Spinal cord (tissue), 9 donors: ENCODE measurements at regions not wholly inside any gene's neighbourhood (a gene's known extent, or its start where the extent isn't known, plus 50 kb on each side); places are given as distances from the start of the nearest gene placed in this dataset.

ENCODE experiments used
- DNase-seq, 6 donors: peaks; one replicate each; pipeline versions ENCODE4 v3.0.0 to v3.0.0-alpha.2; 2013 to 2015; ENCODE audit warnings: low spot score in 6 of 6, low read depth in 4 of 6
- H3K27ac ChIP-seq: one replicate; pipeline ENCODE4 v1.5.1; 2013; ENCODE audit warnings: low read depth, low read length, control low read depth
- H3K27me3 ChIP-seq: one replicate; pipeline ENCODE4 v1.6.1; 2013; ENCODE audit warnings: low read length; ENCODE audit not compliant: control insufficient read depth, insufficient read depth
- H3K36me3 ChIP-seq: one replicate; pipeline ENCODE4 v1.6.1; 2013; ENCODE audit warnings: low read length; ENCODE audit not compliant: control insufficient read depth, insufficient read depth
- H3K4me1 ChIP-seq: one replicate; pipeline ENCODE4 v1.6.1; 2013; ENCODE audit warnings: low read length; ENCODE audit not compliant: control insufficient read depth, insufficient read depth
- H3K4me3 ChIP-seq: one replicate; pipeline ENCODE4 v1.5.1; 2013; ENCODE audit warnings: low read depth, low read length, control low read depth
- H3K9me3 ChIP-seq: one replicate; pipeline ENCODE4 v1.6.1; 2013; ENCODE audit warnings: low read length; ENCODE audit not compliant: control insufficient read depth, insufficient read depth
- WGBS: methylation state at CpG from one replicate; pipeline ENCODE4 v1.1.5; 2013; ENCODE audit warnings: missing lambda C conversion rate; ENCODE audit not compliant: insufficient coverage; 5-methylcytosine and 5-hydroxymethylcytosine counted together
- donor health status: healthy.

- H3K9me3 ChIP-seq: no peaks in the 10 kb centered on the region
- H3K27me3 ChIP-seq: no peaks in the 10 kb centered on the region
Observed at GRCh38 chr5:152551061-152551460, 146.0 kb upstream of the NMUR2 start.

GRCh38 chr5:152556784-152557183 is 151.7 kb upstream of the NMUR2 start:
- no peak overlapping the region for H3K27ac ChIP-seq
- no peak overlapping the region for H3K4me3 ChIP-seq
- no peaks in the 10 kb centered on the region for H3K36me3 ChIP-seq
- peak in 2 of 6 donors; percentile 85 to 86 for DNase-seq
- peaks cover 3% of the 10 kb centered on the region for H3K4me1 ChIP-seq
- H3K27me3 ChIP-seq: no peaks in the 10 kb centered on the region
- no peaks in the 10 kb centered on the region for H3K9me3 ChIP-seq
- 17% methylated on average over 3 of the region's 4 CpGs for WGBS

More at GRCh38 chr5:152551061-152551460, 146.0 kb upstream of the NMUR2 start:
- DNase-seq: no peak
- H3K4me3 ChIP-seq: no peak overlapping the region
- H3K27ac ChIP-seq: no peak overlapping the region
- H3K36me3 ChIP-seq: no peaks in the 10 kb centered on the region
- H3K4me1 ChIP-seq: no peaks in the 10 kb centered on the region

DNA sequence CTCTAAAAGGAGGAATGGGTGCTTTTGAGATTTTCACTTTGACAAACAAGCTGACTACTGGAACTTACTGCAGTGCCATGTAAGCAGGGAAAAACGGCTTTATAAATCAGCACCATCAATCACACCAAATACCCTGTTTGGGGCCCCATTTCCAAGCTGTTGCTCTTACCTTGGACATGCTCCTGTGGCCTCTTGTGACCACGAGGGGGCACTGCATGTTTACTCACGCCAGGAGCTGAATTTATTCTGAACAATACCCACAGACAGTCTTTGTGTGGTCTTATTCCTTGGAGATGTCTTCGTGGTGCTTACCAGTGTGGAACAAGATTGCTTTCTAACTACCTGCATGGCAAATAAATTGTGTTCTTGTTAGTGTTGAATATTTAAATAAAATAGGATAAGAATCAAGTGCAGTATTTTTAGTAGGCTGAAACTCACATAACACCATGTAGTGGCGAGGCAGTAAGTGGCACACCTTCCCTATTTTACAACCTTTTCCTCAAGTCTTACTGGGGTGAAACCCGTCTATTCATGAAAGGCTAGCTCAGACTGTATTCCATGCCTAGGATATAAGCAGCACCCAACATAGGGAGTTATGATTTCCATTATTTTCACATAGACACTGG is 155.5 kb upstream of the NMUR2 start:
- Histone ChIP-seq H3K27me3 (no peaks in the 10 kb centered on the region), H3K27ac (no peak overlapping the region), H3K4me1 (peaks cover 3% of the 10 kb centered on the region), H3K36me3 (no peaks in the 10 kb centered on the region), H3K9me3 (no peaks in the 10 kb centered on the region), H3K4me3 (no peak overlapping the region)
- 0% methylated on average over 2 of the region's 6 CpGs for WGBS
- DNase-seq: peak; percentile 46 to 96 (median 67)

GRCh38 chr5:152568016-152568415 is 162.9 kb upstream of the NMUR2 start:
- no peaks in the 10 kb centered on the region for H3K27me3 ChIP-seq
- H3K9me3 ChIP-seq: no peaks in the 10 kb centered on the region
- 27% methylated on average over 1 of the region's 2 CpGs for WGBS
- H3K4me1 ChIP-seq: no peaks in the 10 kb centered on the region
- peak in 2 of 6 donors; percentile 71 to 80 for DNase-seq
- no peak overlapping the region for H3K27ac ChIP-seq
- H3K36me3 ChIP-seq: no peaks in the 10 kb centered on the region
- no peak overlapping the region for H3K4me3 ChIP-seq

- Histone ChIP-seq H3K4me1 (no peaks in the 10 kb centered on the region), H3K4me3 (no peak overlapping the region), H3K27ac (no peak overlapping the region), H3K9me3 (no peaks in the 10 kb centered on the region), H3K36me3 (no peaks in the 10 kb centered on the region), H3K27me3 (no peaks in the 10 kb centered on the region)
- no peak for DNase-seq
- 82% methylated on average over 3 of the region's 3 CpGs for WGBS
Observed at GRCh38 chr5:152572812-152573211, 167.7 kb upstream of the NMUR2 start.

GRCh38 chr5:152584103-152584502 is 179.0 kb upstream of the NMUR2 start:
- Histone ChIP-seq H3K36me3 (no peaks in the 10 kb centered on the region), H3K27ac (no peak overlapping the region), H3K9me3 (peaks cover 4% of the 10 kb centered on the region), H3K4me3 (no peak overlapping the region), H3K27me3 (no peaks in the 10 kb centered on the region), H3K4me1 (peaks cover 10% of the 10 kb centered on the region)
- peak in 2 of 6 donors; percentile 47 to 76 for DNase-seq
- 48% methylated on average over 3 of the region's 3 CpGs for WGBS

DNA sequence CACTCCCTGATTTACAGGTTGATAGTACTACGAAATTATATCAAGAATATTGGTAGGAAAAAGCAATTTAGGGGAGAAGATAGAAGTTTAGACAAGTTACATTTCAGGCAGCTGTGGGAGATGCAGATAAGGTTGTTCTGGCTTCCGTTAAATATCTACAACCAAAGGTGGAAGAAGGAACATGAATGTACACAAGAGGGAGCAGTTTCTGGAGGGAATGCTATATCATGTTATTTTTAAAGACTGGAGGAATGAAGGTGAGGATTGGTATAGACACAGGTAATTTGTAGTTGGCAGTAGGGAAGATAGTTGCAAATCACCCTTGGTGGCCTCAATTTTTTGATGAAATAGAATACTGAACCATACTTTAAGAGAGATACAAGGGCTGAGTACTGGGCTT is 187.3 kb upstream of the NMUR2 start:
- H3K27ac ChIP-seq: no peak overlapping the region
- 100% methylated on average over 1 of the region's 2 CpGs for WGBS
- no peak overlapping the region for H3K4me3 ChIP-seq
- no peaks in the 10 kb centered on the region for H3K36me3 ChIP-seq
- no peak for DNase-seq
- H3K9me3 ChIP-seq: no peaks in the 10 kb centered on the region
- no peaks in the 10 kb centered on the region for H3K27me3 ChIP-seq
- H3K4me1 ChIP-seq: no peaks in the 10 kb centered on the region

GRCh38 chr5:152593388-152593787 is 188.3 kb upstream of the NMUR2 start:
- Histone ChIP-seq H3K4me3 (no peak overlapping the region), H3K27ac (no peak overlapping the region), H3K27me3 (no peaks in the 10 kb centered on the region), H3K4me1 (no peaks in the 10 kb centered on the region), H3K36me3 (no peaks in the 10 kb centered on the region), H3K9me3 (no peaks in the 10 kb centered on the region)
- no peak for DNase-seq
- no CpG with 5 or more reads among the region's 1 CpG for WGBS

DNA sequence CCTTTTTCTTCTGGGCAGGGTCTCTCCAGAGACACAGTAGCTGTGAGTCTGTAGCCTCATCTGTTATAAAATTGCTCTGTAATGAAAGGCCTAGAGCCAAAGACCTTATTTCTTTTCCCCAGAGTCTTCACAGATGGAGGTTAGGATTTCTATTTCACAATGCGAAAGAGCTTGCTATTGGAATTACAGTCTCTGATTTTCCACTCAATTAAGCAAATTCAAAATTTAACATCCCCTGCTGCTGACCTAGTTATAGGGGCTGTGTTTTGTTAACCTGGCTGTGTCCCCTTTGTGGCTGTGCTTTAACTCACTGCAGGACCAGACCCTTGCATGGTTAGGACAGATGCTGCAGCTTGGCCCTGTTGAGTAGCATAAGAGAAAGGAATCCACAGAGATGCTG is 190.3 kb upstream of the NMUR2 start:
- DNase-seq: peak in 3 of 6 donors; percentile 32 to 89 (median 49)
- Histone ChIP-seq H3K4me3 (no peak overlapping the region), H3K27ac (no peak overlapping the region), H3K36me3 (no peaks in the 10 kb centered on the region), H3K4me1 (no peaks in the 10 kb centered on the region), H3K27me3 (no peaks in the 10 kb centered on the region), H3K9me3 (no peaks in the 10 kb centered on the region)
- no CpG with 5 or more reads among the region's 1 CpG for WGBS

- no peaks in the 10 kb centered on the region for H3K27me3 ChIP-seq
- H3K36me3 ChIP-seq: no peaks in the 10 kb centered on the region
- no peaks in the 10 kb centered on the region for H3K4me1 ChIP-seq
- no peak for DNase-seq
- WGBS: no CpG with 5 or more reads among the region's 1 CpG
- H3K4me3 ChIP-seq: no peak overlapping the region
- no peak overlapping the region for H3K27ac ChIP-seq
- H3K9me3 ChIP-seq: no peaks in the 10 kb centered on the region
Observed at GRCh38 chr5:152599096-152599495, 194.0 kb upstream of the NMUR2 start.
